ENCODE measurements at regions not wholly inside any gene's neighbourhood (a gene's known extent, or its start where the extent isn't known, plus 50 kb on each side); places are given as distances from the start of the nearest gene placed in this dataset.

DNA sequence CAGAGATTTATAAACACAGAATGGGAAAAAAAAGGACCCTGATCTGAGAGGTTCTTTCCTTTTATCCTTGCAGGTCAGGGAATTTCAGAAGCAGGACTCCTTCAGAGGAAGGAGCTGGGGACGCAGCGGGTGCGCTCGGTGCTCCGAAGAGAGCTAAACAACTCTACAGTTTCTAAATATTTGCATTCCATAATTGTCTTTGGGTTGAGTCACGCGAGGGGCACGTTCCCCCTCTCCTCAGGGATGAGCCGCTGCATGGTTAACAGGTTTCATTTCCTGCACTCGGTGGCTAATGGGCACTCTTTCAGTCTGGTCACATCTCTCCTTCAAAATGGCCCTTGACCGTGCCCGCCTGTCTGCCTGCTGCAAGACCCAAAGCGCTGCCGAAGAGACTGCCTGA lies 165.0 kb upstream of the HMHB1 start:
- DNase-seq (ENCODE audit: low read depth in 2 of 2), result no peak
- no peak overlapping the region for H3K4me3 ChIP-seq (replicated peaks in 1 of 2; ENCODE audit: low read depth in 2 of 2, low read length in 2 of 2)
- TF ChIP-seq, protein P1, sequence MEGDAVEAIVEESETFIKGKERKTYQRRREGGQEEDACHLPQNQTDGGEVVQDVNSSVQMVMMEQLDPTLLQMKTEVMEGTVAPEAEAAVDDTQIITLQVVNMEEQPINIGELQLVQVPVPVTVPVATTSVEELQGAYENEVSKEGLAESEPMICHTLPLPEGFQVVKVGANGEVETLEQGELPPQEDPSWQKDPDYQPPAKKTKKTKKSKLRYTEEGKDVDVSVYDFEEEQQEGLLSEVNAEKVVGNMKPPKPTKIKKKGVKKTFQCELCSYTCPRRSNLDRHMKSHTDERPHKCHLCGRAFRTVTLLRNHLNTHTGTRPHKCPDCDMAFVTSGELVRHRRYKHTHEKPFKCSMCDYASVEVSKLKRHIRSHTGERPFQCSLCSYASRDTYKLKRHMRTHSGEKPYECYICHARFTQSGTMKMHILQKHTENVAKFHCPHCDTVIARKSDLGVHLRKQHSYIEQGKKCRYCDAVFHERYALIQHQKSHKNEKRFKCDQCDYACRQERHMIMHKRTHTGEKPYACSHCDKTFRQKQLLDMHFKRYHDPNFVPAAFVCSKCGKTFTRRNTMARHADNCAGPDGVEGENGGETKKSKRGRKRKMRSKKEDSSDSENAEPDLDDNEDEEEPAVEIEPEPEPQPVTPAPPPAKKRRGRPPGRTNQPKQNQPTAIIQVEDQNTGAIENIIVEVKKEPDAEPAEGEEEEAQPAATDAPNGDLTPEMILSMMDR (IDR thresholded peaks at IDR 0.05; ENCODE audit: low read depth, low read length), result no peak

- no peak for DNase-seq (ENCODE audit: low read depth in 2 of 2)
- H3K4me3 ChIP-seq (replicated peaks in 1 of 2; ENCODE audit: low read depth in 2 of 2, low read length in 2 of 2), result no peak overlapping the region
- TF ChIP-seq, protein P1 (IDR thresholded peaks at IDR 0.05; ENCODE audit: low read depth, low read length), result no peak
Measured at GRCh38 chr5:143645356-143645755, 166.6 kb upstream of the HMHB1 start.

DNA sequence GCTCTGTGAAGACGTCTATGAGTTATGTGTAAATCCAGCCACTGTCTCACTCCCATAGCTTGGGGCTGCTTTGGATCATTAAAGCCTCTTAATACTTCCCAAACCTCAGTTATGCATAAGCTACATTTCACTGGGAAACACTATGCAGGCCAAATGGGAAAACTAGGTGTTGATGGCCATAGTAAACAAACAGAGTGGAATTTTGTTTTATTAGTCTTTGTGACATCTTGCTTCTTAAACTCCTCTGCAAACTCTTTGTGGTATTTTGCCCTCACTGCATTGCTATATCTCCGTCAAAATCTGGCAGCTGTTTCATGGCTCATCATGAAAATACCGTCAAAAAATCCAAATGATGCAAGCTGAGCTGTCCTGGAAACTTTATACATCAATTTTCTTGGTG lies 167.2 kb upstream of the HMHB1 start:
- DNase-seq (ENCODE audit: low read depth in 2 of 2), result no peak
- TF ChIP-seq, protein P1 (IDR thresholded peaks at IDR 0.05; ENCODE audit: low read depth, low read length), result no peak
- no peak overlapping the region for H3K4me3 ChIP-seq (replicated peaks in 1 of 2; ENCODE audit: low read depth in 2 of 2, low read length in 2 of 2)

GRCh38 chr5:143642791-143643190 lies 169.2 kb upstream of the HMHB1 start:
- TF ChIP-seq, protein P1 (IDR thresholded peaks at IDR 0.05; ENCODE audit: low read depth, low read length), result no peak

GRCh38 chr5:143641549-143642355 lies 170.2 kb upstream of the HMHB1 start:
- DNase-seq (ENCODE audit: low read depth in 2 of 2), result no peak
- TF ChIP-seq, protein P1 (IDR thresholded peaks at IDR 0.05; ENCODE audit: low read depth, low read length), result no peak
- H3K4me3 ChIP-seq (replicated peaks in 1 of 2; ENCODE audit: low read depth in 2 of 2, low read length in 2 of 2), result no peak overlapping the region

More at GRCh38 chr5:143642791-143643190, 169.2 kb upstream of the HMHB1 start:
- H3K4me3 ChIP-seq (replicated peaks in 1 of 2; ENCODE audit: low read depth in 2 of 2, low read length in 2 of 2), result no peak overlapping the region
- DNase-seq (ENCODE audit: low read depth in 2 of 2), result peak in 1 of 2 donors; percentile 37

DNA sequence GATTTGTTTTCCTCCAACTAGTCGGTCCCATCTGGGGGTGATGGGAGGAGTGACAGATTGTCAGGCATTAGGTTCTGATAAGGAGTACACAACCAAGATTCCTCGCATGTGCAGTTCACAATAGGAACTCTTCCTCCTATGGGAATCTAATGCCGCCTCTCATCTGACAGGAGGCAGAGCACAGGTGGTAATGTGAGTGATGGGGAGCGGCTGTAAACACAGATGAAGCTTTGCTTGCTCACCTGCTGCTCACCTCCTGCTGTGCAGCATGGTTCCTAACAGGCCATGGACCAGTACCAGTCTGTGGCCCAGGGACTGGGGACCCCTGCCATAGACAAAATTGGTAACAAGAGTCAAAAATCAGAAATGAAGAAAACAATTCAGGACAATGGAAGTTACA lies 173.3 kb upstream of the HMHB1 start:
- TF ChIP-seq, protein P1 (IDR thresholded peaks at IDR 0.05; ENCODE audit: low read depth, low read length), result no peak
- DNase-seq (ENCODE audit: low read depth in 2 of 2), result no peak

More for the DNA sequence above, 173.3 kb upstream of the HMHB1 start:
- H3K4me3 ChIP-seq (replicated peaks in 1 of 2; ENCODE audit: low read depth in 2 of 2, low read length in 2 of 2), result no peak overlapping the region

Data from cardiac fibroblast (primary cell).